ENCODE measurements at regions not wholly inside any gene's neighbourhood (a gene's known extent, or its start where the extent isn't known, plus 50 kb on each side); places are given as distances from the start of the nearest gene placed in this dataset.

DNA sequence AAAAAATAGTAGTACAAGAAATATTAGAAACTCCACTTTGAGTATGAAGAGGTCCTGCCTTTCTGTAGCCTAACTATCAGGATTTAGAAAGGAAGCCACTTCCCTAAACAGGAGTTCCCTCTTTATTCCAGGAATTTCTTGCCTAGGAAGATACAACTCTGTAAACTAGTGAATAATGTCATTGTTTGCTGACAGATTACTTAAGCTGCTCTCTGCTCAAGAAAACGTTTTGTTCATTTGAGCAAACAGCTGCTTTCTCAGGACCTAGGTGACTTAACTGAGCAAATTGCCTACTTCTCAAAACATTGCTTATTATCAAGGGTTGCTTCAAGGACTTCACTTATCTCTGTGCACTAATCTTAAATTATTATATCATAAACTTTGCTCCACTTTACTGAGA is 1419.4 kb upstream of the SLC10A2 start:
- TF ChIP-seq, protein P1, sequence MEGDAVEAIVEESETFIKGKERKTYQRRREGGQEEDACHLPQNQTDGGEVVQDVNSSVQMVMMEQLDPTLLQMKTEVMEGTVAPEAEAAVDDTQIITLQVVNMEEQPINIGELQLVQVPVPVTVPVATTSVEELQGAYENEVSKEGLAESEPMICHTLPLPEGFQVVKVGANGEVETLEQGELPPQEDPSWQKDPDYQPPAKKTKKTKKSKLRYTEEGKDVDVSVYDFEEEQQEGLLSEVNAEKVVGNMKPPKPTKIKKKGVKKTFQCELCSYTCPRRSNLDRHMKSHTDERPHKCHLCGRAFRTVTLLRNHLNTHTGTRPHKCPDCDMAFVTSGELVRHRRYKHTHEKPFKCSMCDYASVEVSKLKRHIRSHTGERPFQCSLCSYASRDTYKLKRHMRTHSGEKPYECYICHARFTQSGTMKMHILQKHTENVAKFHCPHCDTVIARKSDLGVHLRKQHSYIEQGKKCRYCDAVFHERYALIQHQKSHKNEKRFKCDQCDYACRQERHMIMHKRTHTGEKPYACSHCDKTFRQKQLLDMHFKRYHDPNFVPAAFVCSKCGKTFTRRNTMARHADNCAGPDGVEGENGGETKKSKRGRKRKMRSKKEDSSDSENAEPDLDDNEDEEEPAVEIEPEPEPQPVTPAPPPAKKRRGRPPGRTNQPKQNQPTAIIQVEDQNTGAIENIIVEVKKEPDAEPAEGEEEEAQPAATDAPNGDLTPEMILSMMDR (IDR thresholded peaks at IDR 0.05; ENCODE audit: low read depth, low read length), result no peak
- TF ChIP-seq EZH2phosphoT487 (IDR thresholded peaks at IDR 0.05; ENCODE audit: low read depth), result no peak

Measured in OCI-LY3 (cell line).